ENCODE measurements at regions not wholly inside any gene's neighbourhood (a gene's known extent, or its start where the extent isn't known, plus 50 kb on each side); places are given as distances from the start of the nearest gene placed in this dataset.
"Not testable (repeated sequence)": the region's sequence is repeated elsewhere in the genome, so short reads cannot be mapped to it uniquely, and the experiment has no call there.

DNA sequence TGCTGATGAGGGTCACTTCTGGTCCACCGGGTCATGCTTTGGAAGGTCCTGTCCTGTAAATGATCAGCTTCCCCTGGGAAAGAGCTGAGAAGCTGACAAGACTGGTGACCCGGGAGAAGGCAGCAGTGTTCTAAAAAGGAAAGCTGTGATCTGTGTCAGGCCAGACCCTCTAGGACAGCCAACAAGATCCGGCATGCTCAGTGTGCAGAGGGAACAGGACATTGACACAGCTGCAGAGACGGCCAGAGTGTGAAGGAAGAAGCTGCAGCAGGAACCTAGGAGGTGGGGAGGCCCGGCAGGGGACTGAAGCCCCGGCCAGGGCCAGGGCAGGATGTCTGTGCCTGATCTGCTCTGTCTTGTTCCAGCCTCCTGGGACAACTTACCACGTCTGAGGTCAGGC, 372.7 kb upstream of the ID2 start:
- no peak for DNase-seq

DNA sequence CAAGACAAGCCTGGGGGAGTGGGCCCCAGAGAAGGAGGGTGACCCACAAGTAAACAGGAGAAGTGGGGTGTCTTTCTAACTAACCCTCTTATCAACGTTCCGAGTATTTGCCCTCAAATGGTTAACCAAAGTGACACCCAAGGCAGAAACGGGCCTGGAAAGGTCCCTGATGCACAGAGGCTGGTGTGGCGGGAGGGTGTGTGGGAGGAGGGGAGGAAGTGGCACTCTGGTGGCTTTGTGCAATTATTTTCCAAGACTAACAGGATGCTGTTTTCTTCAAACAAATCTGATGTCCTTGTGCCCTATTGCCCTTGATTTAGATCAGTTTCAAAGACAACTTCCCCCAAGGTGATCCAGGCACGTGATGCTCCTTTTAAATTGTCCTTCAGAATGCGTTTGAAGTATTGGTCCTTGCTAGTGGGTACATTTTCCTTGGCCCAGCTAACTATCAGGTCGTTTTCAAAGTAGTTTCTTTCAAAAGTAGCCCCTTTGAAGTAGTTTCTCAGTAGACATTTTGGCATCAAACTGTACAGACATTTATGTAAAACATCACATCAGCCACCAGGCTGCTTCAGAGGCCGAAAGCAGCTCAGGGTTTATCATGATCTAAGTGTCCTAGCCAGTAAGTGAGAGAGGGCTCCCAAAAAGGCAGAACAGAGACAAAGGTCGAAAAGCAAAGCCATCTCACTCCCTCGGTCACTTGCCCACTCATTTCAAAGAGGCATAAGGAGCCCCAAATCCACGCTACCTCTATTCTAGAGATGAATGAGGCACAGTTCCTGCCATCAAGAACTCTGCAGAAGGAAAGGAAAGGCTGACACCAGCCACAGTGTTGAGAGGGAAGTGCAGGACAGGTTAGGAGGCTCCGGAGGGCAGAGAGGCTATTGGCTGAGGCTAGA, 371.1 kb upstream of the ID2 start:
- DNase-seq: peak; percentile 61

DNA sequence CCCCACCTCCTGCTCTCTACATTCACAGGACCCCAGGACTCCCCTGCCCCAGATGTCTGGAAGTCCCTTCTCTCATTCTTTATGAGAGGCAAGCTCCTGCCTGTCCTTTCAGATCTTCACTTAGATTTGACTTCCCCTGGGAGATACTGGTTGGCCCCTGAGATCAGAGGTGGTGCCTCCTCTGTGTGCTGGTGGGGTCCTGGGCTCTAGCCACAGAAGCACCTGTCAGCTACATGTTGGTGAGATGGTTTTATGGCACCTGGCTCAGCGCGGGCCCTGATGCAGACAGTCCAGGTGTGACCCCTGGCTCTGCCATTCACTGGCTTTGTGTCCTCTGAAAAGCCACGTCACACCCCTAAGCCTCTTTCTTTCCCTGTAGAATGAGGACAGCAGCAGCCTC, 369.6 kb upstream of the ID2 start:
- no peak for DNase-seq

DNA sequence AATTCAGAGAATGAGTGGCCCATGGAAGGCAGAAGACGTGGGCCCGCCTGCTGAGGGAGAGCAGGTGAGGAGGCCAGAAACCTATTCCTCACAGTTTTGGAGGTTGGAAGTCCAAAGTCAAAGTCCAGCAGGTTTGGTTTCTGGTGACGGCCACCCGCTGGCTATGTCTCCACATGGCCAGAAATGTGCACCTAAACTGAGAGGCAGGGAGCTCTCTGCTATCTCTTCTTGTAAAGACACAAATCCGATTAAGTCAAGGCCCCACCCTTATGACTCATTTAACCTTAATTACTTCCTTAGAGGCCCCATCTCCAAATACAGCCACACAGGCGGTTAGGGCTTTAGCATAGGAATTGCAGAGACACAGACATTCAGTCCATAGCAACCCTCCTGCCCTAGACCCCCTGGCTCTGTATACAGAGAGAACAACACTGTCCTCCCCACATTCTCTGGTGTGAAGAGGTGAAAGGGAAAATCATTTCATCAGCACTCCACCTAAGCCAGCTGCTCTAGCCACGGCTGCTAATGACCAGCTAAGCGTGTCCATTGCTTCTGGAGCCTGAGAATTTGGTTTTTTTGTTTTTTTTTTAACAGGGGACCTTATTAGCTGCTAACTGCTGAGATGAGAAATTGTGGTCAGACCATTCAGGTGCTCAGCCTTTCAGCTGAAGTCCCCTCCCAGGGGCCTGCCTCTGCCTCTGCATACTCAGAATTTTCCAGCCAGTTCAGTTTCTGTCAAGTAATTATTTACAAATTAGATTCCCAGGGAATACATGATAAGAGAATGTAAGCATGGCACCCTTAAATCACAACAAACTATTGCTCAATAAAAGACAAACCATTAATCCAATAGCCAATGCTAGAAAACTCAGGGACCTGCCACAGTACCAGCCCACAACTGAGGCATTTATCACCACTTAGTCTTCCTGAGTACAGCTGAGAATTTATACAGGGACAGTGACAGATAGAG, 368.7 kb upstream of the ID2 start:
- no peak for DNase-seq

DNA sequence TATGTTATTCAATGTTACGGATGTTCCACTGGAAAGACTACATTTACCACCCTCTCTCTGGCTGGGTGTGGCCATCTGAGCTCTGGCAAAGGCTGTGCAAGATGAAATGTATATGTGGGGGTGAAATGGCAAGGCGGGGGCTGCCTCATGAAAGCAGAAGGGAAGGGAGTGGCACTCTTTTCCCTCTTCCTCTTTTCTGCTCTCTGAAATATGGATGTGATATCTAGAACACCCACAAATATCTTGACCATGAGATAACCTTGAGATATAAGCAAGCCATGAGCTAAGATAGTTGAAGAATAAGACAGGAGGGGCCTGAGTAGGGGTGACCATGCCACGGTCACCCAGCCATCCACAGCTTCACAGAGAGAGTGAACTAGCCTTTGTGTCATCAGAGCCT, 367.8 kb upstream of the ID2 start:
- no peak for DNase-seq

DNA sequence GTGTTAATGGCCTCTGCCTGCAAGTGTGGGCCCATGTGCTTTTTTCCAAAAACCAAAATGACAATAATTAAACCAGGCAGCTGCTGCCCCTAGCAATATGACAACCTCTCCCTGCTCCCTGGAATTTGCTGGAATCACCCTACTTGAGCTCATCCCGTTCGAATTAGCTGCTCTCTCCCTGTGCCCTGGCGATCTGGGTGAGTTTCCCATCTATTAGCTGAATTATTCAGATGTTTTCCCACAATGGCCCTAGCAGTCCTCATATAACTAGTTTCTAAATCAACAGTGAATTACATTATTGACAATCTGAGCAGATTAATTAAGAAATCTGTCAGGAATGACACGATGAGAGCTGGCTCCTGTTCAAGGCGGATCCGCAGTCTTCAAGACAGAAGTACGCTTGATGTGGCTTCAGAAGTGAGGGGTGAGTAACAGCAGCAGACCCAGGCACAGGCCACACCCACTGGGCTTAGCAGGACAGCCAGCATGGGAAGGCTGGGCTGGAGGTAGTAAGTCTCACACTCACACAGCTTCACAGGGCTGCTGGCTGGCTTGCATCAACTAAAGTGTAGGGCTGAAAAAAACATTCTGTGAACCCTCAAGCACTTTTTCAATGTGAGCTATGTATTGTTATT, 366.2 kb upstream of the ID2 start:
- DNase-seq: no peak

DNA sequence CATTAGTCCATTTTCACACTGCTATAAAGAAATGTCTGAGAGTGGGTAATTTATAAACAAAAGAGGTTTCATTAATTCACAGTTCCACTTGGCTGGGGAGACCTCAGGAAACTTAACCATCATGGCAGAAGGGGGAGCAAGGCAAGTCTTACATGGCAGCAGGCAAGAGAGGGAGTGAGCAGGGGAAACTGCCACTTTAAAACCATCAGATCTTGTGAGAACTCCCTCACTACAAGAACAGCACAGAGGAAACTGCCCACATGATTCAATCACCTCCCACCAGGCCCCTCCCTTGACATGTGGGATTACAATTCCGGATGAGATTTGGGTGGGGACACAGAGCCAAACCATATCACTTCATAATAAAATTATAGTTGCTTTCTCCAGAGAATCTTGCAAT, 365.5 kb upstream of the ID2 start:
- no peak for DNase-seq

DNA sequence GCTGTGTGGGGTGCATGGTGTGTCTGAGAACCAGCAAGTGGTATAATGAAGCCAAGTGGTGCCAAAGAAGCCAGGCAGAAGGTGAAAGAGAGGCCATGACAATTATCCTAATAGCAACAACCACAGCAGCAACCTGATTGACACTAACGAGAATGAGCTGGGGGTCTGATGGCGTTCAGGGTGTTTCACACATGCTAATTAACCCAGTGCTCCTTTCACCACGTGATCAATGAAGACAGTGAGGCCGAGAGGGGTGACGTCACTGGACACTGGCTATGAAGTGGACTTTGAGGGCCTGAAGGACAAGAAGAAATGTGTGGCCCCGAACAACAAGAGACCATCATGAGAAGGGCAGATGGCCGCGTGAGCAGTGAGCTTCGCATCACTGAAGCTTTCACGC, 364.4 kb upstream of the ID2 start:
- DNase-seq: no peak

DNA sequence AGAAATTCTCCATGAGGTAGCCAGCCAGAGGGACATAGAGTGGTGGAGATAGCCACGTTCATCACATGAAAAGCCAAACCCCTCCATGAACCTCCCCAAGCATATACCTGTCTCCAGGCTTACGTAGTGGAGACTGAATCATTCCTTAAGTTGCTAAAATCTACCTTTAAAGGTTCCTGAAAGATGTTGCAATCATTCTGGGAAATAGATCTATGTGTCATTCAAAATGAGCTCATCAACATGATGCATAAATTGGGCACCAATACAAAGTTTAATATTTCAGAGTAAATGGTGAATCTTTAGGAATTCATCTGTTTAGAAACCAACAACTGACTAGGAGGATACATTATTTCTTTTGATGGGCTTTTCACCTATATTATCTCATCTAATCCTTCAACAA, 362.6 kb upstream of the ID2 start:
- no peak for DNase-seq

DNA sequence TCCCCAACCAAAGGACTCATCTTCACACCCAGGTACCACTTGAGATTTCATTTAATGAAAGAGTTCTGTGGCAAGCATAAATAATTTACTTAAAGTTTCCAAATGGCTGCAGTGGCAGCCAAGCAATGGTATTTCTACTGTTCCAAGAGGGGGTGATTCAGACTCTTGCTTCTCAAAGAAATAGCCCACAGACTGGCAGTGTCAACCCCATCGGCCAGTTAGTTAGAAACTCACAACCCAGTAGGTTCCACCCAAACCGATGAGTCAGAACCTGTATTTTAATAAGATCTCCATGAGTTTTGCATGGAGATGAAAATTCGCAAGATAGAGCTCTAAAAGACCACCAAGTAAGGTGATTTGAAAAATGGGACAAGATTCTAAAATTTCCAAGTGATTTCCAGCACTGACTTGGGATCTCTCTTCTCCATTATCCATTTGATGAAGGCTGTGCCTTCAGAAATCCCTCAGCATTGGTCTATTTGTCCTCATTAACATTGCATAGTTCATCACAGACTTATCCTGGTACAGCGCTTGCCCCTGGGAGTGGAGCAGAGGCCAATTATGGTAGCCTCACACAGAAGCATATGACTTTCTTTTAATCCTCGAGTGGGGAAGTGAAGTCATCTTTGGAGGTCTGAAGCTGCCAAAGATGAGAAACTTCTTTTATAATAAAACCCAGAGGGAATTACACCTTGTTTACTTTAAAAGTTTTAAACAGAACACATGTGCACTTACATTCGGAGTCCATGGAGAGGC, 361.4 kb upstream of the ID2 start:
- no peak for DNase-seq

DNA sequence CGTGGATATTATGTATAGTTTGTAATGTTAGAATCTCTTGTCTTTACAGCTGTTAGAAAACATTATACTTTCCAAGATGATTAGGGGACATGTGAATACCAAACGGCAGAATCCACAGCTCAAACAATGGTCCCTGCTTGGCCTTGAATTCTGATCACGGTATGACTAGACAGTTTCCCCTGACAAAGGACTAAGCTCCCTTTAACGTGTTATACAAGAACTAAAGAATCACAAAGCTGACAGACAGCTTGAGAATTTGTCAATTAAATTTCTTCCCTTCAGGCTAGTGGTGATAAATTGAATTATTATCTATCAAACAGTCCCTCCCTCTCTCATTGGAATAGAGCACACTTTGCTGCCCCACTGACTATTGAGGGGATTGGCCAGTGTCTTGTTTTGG, 359.2 kb upstream of the ID2 start:
- no peak for DNase-seq

DNA sequence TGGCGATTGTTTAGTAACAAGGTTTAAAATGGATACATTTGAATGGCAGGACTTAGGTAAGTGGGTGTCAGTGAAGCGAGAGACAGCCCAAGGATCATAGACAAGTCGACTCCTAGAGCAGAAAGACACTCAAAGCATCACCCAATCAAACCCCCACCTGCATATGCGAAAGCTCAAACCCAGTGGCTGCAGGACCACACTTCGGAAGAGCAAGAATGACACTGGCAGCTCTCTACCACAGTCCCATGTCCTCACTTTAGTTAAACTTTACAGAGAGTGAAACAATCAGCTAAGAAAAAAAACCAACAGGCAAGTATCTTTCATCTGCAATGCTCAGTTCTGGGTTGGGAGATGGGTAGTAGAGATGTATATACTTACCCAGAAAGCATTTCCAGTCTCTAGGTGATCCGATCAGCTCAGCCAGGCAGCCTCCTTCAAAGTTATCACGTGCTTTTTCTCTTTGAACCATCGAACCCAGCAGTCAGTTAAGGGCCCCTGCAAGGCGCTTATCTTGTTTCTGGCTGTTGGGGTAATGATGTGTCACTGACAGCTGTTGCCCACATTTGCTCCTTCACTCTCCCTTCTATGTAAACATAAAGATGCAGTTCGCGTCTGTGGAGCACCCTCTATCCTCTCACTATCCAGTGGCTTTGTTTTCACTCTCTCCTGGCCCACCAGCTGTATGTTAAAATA, 357.5 kb upstream of the ID2 start:
- no peak for DNase-seq

DNA sequence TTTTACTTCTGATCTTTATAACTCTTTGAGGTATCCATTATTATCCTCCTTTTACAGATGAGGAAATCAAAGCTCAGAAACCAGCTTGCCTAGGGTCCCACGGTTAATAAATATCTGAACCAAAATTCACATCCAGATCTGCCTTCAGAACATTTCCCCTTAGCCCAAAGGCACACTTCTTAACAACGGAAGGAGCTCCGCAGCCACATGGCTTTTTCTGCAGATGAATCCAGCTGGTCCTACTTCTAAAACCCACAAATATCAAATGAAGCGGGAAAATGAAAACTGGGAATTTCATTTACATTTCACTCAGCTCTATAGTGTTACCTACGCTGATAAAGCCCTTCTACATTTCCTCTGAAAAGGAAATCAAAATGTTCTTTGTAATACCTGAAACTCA, 357.0 kb upstream of the ID2 start:
- no peak for DNase-seq

DNA sequence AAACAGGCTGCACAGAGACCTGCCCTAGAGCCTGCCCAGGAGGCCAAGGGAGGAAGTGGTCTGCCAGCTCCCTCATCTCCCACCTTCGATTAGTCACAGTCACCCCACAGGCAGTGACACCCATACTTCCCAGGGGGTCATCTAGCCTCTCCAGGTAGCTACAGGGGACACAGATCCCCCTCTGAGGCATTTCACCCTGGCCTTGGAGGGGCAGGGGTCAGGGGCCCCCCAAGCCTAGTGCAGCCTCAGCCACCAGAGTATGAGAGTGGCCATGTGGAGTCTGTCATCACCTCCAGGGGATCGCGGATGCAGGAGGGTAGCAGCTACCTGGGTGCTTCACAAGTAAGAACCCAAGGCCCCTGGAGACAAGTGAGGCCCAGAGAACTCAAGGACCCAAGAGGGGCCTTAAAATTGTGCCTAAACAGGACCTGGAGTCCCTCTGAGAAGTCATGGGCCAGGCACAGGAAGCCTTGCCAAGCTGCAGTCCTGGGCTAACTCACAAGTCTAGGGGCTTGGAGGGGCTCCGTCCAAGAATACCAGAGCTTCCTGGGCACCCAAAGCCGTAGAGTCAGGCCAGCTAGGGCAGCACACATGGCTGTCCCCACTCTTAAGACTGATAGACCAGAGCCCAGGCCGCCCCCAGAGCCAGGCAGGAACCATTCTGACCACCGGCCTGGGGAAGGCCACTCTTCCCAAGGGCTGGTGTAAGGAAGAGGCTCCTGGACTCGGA, 354.3 kb upstream of the ID2 start:
- DNase-seq: no peak

DNA sequence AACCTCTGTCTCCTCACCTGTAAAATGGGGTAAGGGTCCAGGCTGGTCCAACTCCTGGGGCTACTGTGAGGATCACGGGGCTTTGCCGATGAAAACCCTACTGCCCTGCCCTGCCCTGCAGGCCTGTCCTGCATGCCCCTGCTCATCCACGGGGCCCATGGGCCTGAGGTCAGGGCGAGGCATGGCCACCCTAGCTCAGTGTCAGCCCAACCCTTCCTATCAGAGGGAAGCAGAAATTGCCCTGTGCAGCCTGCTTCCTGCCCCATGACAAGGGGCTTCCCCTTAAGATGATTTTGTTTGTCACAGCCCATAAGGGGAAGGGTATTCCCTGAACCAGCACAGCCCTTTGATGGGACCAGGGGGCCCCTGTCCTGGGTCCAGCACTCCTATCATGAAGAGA, 353.6 kb upstream of the ID2 start:
- DNase-seq: no peak

DNA sequence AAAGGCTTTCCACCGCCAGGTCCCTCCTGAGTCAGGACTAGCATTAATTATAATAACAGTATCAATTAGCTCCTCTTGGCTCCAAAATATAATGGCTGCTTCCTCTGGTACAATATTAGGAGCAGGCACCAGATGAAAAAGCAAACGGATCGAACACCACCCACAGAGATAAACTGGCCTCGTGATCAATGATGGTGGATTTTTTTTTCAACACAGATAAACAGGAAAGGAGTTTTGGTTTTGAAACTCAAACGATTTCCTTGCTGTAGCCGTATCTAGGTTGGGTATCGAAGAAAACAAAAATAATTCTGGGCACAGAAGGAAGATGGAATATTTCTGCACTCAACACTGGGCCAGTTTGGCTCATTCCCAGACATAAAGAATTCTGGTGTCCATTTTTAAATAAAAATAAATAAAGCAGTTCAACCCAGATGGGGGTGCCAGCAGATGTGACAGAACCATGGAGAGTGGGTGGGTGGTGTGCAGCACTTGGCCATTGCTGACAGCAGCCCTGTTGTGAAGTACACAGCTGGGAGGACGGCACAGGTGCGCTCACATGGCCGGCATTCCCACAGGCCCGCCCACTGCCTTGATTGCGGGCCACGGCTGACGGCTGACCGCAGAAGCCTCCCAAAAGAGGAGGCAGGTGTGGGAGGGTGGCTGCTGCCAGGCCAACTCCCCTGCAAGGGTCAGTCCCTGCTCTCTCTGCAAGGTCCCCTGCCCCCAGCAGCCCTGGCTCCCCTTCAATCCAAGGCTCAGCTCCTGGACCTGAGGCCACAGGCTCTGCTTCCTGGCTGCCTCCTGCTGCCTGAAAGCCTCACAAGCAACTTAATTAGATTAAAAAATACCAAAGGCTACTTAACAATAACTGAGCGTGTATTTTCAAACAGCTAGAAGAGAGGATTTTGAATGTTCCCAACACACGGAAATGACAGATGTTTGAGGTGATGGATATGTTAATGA, 351.9 kb upstream of the ID2 start:
- no peak for DNase-seq

DNA sequence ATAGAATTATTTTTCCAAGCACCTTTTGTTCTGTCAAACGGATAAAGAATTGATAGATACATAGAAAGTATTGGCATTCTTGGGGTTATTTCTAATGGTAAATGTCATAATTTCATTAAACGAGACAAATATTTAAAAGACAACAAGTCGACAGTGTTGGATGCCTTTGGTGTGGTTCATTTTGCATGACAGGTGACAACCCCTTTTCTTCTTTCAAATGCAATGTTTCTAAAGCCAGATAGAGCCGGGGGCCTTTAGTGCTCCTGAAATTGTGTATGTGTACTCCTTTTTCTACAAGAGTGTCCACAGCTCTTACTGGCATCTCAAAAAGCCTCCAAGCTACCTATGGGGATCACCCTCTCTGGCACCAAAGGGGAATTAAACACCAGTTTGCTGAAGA, 350.8 kb upstream of the ID2 start:
- DNase-seq: no peak

DNA sequence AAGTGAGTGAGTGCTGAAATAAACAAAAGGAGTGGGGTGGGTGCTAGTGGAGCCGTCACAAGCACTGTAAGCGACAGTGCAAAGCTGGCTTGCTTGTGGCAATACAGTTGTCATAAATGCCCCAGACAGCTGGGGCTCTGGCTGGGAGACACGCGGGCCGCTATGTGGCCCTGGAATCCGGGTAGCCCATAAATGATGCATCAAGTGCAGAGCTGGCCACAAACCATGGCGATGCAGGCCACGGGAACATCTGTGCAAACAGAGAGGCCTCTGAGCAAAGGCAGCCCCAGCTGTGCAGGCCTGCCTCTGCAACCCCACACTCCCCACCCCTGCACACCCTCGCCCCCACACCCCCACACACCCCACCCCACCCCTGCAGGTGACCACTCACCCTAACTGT, 349.2 kb upstream of the ID2 start:
- DNase-seq: no peak

DNA sequence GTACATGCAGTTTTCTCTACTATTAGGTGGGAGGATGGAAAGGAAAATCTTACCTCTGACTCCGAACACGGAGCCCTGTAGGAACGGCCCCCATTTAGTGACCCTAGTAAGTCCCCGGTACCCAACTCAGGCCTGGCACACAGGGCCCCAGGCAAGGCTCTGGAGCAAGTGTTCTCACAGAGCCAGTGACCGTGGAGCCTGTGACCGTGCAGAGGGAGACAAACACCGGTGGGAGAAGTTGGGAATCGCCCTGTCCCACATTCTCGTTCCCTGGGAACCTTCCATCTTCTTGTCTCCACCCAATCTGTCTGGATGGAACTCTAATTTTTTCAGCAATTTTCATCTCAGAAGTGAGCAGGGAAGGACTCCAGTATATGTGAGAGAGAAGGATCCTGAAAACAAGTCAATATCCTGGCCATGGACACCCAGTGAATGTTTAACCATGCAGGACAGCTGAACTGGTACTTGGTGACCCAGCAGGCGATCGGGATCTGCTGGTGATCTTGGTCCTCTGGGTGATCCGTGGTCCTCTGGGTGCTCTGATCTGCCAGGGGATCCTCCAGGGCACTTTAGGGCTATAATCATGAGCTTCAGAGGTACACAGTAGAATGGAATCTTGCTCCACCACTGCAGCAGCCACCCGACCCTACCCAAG, 348.6 kb upstream of the ID2 start:
- no peak for DNase-seq

DNA sequence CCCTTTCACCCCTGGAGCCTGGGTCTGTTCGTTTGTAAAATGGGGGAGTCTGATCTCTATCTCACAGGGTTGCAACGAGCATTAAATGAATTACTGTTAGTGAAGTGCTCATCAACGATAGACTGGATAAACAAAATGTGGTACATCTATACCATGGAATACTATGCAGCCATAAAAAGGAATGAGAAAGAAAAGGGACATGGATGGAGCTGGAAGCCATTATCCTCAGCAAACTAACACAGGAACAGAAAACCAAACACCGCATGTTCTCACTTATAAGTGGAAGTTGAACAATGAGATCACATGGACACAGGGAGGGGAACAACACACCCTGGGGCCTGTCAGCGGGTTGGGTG, 348.0 kb upstream of the ID2 start:
- DNase-seq: not testable (repeated sequence)
